ENCODE measurements at regions not wholly inside any gene's neighbourhood (a gene's known extent, or its start where the extent isn't known, plus 50 kb on each side); places are given as distances from the start of the nearest gene placed in this dataset.

DNA sequence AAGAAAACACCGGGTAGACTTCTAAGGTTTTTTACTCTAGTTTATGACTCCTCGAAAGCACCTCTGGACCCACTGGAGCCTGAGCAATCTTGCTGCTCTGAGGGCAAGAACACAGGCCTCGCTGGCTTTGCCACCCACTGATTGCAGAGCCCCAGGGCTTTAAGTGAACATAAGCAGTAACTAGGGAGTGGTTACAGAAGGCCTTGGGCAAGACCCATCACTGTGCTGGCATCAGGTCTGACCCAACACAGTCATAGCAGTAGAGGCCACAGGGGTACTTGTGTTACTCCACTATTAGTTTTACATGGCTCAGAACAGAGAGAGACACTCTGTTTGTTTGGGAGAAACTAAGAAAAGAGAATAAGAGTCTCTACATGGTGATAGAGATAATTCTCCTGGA is 684.5 kb downstream of the FAM181B start:
- WGBS, 2 donors, result 82 to 90% methylated on average over 3 of the region's 3 CpGs

DNA sequence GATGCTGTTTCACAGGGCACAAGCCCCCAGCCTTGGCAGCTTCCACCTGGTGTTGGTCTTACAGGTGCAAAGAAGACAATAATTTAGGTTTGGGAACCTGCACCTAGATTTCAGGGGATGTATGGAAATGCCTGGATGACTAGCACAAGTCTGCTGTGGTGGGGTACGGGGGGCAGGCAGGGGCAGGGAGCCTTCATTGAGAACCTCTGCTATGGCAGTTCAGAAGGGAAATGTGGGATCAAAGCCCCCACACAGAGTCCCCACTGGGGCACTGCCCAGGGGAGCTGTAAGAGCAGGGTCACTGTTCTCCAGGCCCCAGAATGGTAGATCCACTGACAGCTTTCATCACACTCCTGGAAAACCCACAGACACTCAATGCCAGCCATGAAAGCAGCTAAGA is 686.5 kb downstream of the FAM181B start:
- Histone ChIP-seq H3K4me1 (no peaks in the 10 kb centered on the region), H3K27ac (no peak overlapping the region), H3K27me3 (no peaks in the 10 kb centered on the region), H3K4me3 (no peak overlapping the region), H3K9me3 (no peaks in the 10 kb centered on the region), H3K36me3 (no peaks in the 10 kb centered on the region)
- DNase-seq, result no peak
- 85 to 90% methylated on average over 1 of the region's 1 CpG for WGBS, 2 donors
- TF ChIP-seq POLR2A (IDR thresholded peaks at IDR 0.05) (no peak), EP300 (IDR thresholded peaks at IDR 0.05) (no peak), POLR2AphosphoS5 (IDR thresholded peaks at IDR 0.05) (no peak)
- TF ChIP-seq, protein P1, sequence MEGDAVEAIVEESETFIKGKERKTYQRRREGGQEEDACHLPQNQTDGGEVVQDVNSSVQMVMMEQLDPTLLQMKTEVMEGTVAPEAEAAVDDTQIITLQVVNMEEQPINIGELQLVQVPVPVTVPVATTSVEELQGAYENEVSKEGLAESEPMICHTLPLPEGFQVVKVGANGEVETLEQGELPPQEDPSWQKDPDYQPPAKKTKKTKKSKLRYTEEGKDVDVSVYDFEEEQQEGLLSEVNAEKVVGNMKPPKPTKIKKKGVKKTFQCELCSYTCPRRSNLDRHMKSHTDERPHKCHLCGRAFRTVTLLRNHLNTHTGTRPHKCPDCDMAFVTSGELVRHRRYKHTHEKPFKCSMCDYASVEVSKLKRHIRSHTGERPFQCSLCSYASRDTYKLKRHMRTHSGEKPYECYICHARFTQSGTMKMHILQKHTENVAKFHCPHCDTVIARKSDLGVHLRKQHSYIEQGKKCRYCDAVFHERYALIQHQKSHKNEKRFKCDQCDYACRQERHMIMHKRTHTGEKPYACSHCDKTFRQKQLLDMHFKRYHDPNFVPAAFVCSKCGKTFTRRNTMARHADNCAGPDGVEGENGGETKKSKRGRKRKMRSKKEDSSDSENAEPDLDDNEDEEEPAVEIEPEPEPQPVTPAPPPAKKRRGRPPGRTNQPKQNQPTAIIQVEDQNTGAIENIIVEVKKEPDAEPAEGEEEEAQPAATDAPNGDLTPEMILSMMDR (IDR thresholded peaks at IDR 0.05), result no peak
- intact Hi-C loops (cut with DNase I), result no loop called here

More for the DNA sequence above, 684.5 kb downstream of the FAM181B start:
- Histone ChIP-seq H3K4me1 (no peaks in the 10 kb centered on the region), H3K36me3 (no peaks in the 10 kb centered on the region), H3K4me3 (no peak overlapping the region), H3K27ac (no peak overlapping the region), H3K9me3 (no peaks in the 10 kb centered on the region), H3K27me3 (no peaks in the 10 kb centered on the region)
- DNase-seq, result no peak
- intact Hi-C loops (cut with DNase I), result no loop called here
- TF ChIP-seq EP300 (IDR thresholded peaks at IDR 0.05) (no peak), POLR2A (IDR thresholded peaks at IDR 0.05) (no peak), POLR2AphosphoS5 (IDR thresholded peaks at IDR 0.05) (no peak)
- TF ChIP-seq, protein P1 (IDR thresholded peaks at IDR 0.05), result no peak

DNA sequence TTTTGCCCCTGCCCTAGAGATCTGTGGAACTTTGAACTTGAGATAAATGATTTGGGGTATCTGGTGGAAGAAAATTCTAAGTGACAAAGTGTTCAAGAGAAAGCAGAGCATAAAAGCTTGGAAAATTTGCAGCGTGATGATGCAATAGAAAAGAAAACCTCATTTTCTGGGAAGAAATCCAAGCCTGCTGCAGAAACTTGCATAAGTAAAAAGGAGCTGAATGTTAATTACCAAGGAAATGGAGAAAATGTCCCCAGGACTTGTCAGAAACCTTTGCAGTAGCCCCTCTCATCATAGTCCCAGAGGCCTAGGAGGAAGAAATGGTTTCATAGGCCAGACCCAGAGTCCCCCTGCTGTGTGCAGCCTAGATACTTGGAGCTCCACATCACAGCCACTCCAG is 686.9 kb downstream of the FAM181B start:
- intact Hi-C loops (cut with DNase I), result no loop called here
- Histone ChIP-seq H3K27me3 (no peaks in the 10 kb centered on the region), H3K9me3 (no peaks in the 10 kb centered on the region), H3K36me3 (no peaks in the 10 kb centered on the region), H3K27ac (no peak overlapping the region), H3K4me3 (no peak overlapping the region), H3K4me1 (no peaks in the 10 kb centered on the region)
- 89% methylated on average over 1 of the region's 1 CpG for WGBS, 2 donors
- no peak for DNase-seq
- TF ChIP-seq POLR2AphosphoS5 (IDR thresholded peaks at IDR 0.05), result no peak
- TF ChIP-seq EP300 (IDR thresholded peaks at IDR 0.05), result no peak
- TF ChIP-seq, protein P1 (IDR thresholded peaks at IDR 0.05), result no peak
- no peak for TF ChIP-seq POLR2A (IDR thresholded peaks at IDR 0.05)

DNA sequence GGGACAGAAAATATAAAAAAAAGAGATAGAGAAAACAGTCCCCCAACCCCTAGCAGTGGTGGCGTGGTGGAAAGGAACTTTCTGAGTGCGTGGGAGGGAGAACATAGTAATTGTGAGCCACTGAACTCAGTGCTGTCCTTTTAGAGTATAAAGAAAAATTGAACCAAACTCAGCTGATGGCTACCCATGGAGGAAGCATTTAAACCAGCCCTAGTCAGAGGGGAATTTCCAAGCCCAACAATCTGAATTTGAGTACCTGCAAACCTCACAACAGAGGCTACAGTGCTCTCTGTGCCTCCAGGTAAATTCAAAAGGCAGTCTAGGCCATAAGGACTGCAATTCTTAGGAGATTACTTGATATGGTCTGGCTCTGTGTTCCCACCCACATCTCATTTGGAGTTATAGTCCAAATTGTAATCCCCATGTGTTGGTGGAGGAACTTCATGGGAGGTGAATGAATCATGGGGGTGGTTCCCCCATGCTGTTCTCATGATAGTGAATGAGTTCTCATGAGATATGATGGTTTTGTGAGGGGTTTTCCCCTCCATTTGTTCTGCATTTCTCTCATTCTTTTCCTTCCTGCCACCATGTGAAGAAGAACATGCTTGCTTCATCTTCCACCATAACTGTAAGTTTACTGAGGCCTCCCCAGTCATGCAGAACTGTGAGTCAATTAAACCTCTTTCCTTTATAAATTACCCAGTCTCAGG is 687.8 kb downstream of the FAM181B start:
- Histone ChIP-seq H3K36me3 (no peaks in the 10 kb centered on the region), H3K4me1 (no peaks in the 10 kb centered on the region), H3K27ac (no peak overlapping the region), H3K4me3 (no peak overlapping the region), H3K9me3 (no peaks in the 10 kb centered on the region), H3K27me3 (no peaks in the 10 kb centered on the region)
- TF ChIP-seq POLR2A (IDR thresholded peaks at IDR 0.05) (no peak), EP300 (IDR thresholded peaks at IDR 0.05) (no peak), POLR2AphosphoS5 (IDR thresholded peaks at IDR 0.05) (no peak)
- TF ChIP-seq, protein P1 (IDR thresholded peaks at IDR 0.05), result no peak
- WGBS, 2 donors, result 88 to 92% methylated on average over 2 of the region's 2 CpGs
- DNase-seq, result no peak
- intact Hi-C loops (cut with DNase I), result no loop called here

DNA sequence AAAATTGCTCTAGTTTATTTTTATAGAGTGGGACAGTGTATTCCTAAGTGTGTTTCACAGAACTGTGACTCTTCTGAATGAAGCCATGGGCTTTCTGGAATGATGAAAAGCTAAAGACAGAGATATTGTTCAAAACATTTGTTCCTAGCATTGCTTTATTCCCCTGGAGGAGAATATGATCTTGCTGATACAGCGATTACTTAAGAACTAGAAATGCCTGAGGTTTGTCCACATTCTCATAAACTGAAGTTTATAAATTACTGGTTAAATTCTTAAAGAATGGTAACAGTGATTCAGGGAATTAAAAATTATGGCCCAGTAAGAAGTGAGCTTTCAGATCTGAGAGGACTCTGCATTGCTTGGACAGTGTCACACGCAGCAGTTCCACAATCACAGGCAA is 690.3 kb downstream of the FAM181B start:
- TF ChIP-seq EP300 (IDR thresholded peaks at IDR 0.05) (no peak), POLR2A (IDR thresholded peaks at IDR 0.05) (no peak), POLR2AphosphoS5 (IDR thresholded peaks at IDR 0.05) (no peak)
- TF ChIP-seq, protein P1 (IDR thresholded peaks at IDR 0.05), result no peak
- no peak for DNase-seq
- no peaks in the 10 kb centered on the region for H3K27me3 ChIP-seq
- no peak overlapping the region for H3K4me3 ChIP-seq
- WGBS, 2 donors, result 73 to 85% methylated on average over 2 of the region's 2 CpGs
- intact Hi-C loops (cut with DNase I), result no loop called here
- no peaks in the 10 kb centered on the region for H3K4me1 ChIP-seq
- no peaks in the 10 kb centered on the region for H3K9me3 ChIP-seq
- H3K27ac ChIP-seq, result no peak overlapping the region
- H3K36me3 ChIP-seq, result no peaks in the 10 kb centered on the region

Measured in sigmoid colon (tissue), 6 donors.